HEK293T (cell line): ENCODE measurements at regions not wholly inside any gene's neighbourhood (a gene's known extent, or its start where the extent isn't known, plus 50 kb on each side); places are given as distances from the start of the nearest gene placed in this dataset.

Experiments used
- BHLHE40 ChIP-seq: fragments of 450-650 bp; IDR thresholded peaks from 2 replicates; pipeline ENCODE4 v1.6.1; 2016; ENCODE audit warnings: mild to moderate bottlenecking, moderate library complexity, borderline replicate concordance
- ELF4 ChIP-seq: fragments of 450-650 bp; IDR thresholded peaks from 2 replicates; pipeline ENCODE4 v1.6.1; 2017; ENCODE audit warnings: antibody characterized with exemption
- FOXM1 ChIP-seq: fragments of 450-650 bp; IDR thresholded peaks from 2 replicates; pipeline ENCODE4 v1.6.1; 2017; ENCODE audit warnings: mild to moderate bottlenecking, borderline replicate concordance
- NFRKB ChIP-seq: fragments of 450-650 bp; IDR thresholded peaks from 2 replicates; pipeline ENCODE4 v1.6.1; 2016; ENCODE audit warnings: mild to moderate bottlenecking, moderate library complexity
- PKNOX1 ChIP-seq: fragments of 450-650 bp; IDR thresholded peaks from 2 replicates; pipeline ENCODE4 v1.6.1; 2016
- SUZ12 ChIP-seq: fragments of 450-650 bp; IDR thresholded peaks from 2 replicates; pipeline ENCODE4 v1.6.1; 2016; ENCODE audit warnings: mild to moderate bottlenecking
- TARDBP ChIP-seq: fragments of 450-650 bp; IDR thresholded peaks from 2 replicates; pipeline ENCODE4 v1.6.1; 2016
- ZNF384 ChIP-seq: fragments of 450-650 bp; IDR thresholded peaks from 2 replicates; pipeline ENCODE4 v1.6.1; 2016

GRCh38 chr4:81359207-81359606, 112.5 kb downstream of the RASGEF1B start:
- no peak for TF ChIP-seq PKNOX1
- no peak for TF ChIP-seq NFRKB
- TF ChIP-seq TARDBP = no peak
- no peak for TF ChIP-seq FOXM1
- no peak for TF ChIP-seq SUZ12
- no peak for TF ChIP-seq BHLHE40
- no peak for TF ChIP-seq ELF4
- no peak for TF ChIP-seq ZNF384
